Activated naive CD8-positive, alpha-beta T cell treated with anti-CD3 and anti-CD28 coated beads, Interleukin-2, amount 10 ng/mL, durations not matched to agents 7 days and 5 days (primary cell): ENCODE measurements at regions not wholly inside any gene's neighbourhood (a gene's known extent, or its start where the extent isn't known, plus 50 kb on each side); places are given as distances from the start of the nearest gene placed in this dataset.

Source experiments
- ATAC-seq: fragments of 150-1000 bp; cut with Tn5 transposase; one replicate; pipeline ENCODE4 v1.10.0; 2021; ENCODE audit warnings: low read depth, moderate library complexity
- POLR2A ChIA-PET: fragments of 350-600 bp; sonication (Branson Sonifier 250); formaldehyde crosslinking; loops from one replicate; lab custom pipeline; 2021; ENCODE audit warnings: antibody characterized with exemption; lab: Charles Lee
- DNase-seq: peaks from one replicate; pipeline ENCODE4 v3.0.0; 2021
- H3K27ac Mint-ChIP-seq: one replicate; pipeline ENCODE4 v1.8.0; 2022; ENCODE audit warnings: mild to moderate bottlenecking, mixed read lengths
- H3K27me3 Mint-ChIP-seq: one replicate; pipeline ENCODE4 v1.8.0; 2022; ENCODE audit warnings: mild to moderate bottlenecking, moderate library complexity, mixed read lengths
- H3K36me3 Mint-ChIP-seq: one replicate; pipeline ENCODE4 v1.8.0; 2021; ENCODE audit warnings: mild to moderate bottlenecking, mixed read lengths
- H3K4me1 Mint-ChIP-seq: one replicate; pipeline ENCODE4 v1.8.0; 2021; ENCODE audit warnings: mixed read lengths
- H3K4me3 Mint-ChIP-seq: one replicate; pipeline ENCODE4 v1.8.0; 2022; ENCODE audit warnings: mild to moderate bottlenecking, moderate library complexity, mixed read lengths
- H3K9me3 Mint-ChIP-seq: one replicate; pipeline ENCODE4 v1.8.0; 2021; ENCODE audit warnings: mixed read lengths

- no peak overlapping the region for H3K4me3 Mint-ChIP-seq
- POLR2A ChIA-PET, result no interaction called here
- no peak for ATAC-seq
- H3K27me3 Mint-ChIP-seq, result peaks cover 18% of the 10 kb centered on the region
- no peaks in the 10 kb centered on the region for H3K36me3 Mint-ChIP-seq
- H3K4me1 Mint-ChIP-seq, result no peaks in the 10 kb centered on the region
- DNase-seq, result no peak
- no peak overlapping the region for H3K27ac Mint-ChIP-seq
- no peaks in the 10 kb centered on the region for H3K9me3 Mint-ChIP-seq
Measured at GRCh38 chr20:39110819-39111136, 148.6 kb downstream of the DHX35 start.

GRCh38 chr20:39109933-39110818 lies 148.0 kb downstream of the DHX35 start:
- H3K4me3 Mint-ChIP-seq, result no peak overlapping the region
- no peak for DNase-seq
- peaks cover 17% of the 10 kb centered on the region for H3K27me3 Mint-ChIP-seq
- H3K36me3 Mint-ChIP-seq, result no peaks in the 10 kb centered on the region
- H3K4me1 Mint-ChIP-seq, result no peaks in the 10 kb centered on the region
- no peaks in the 10 kb centered on the region for H3K9me3 Mint-ChIP-seq
- POLR2A ChIA-PET, result no interaction called here
- ATAC-seq, result no peak
- H3K27ac Mint-ChIP-seq, result peak overlapping the region; percentile 7

GRCh38 chr20:39108746-39109145 lies 146.6 kb downstream of the DHX35 start:
- Mint-ChIP-seq H3K4me1 (no peaks in the 10 kb centered on the region), H3K9me3 (no peaks in the 10 kb centered on the region), H3K4me3 (no peak overlapping the region), H3K36me3 (no peaks in the 10 kb centered on the region), H3K27me3 (peaks cover 18% of the 10 kb centered on the region), H3K27ac (no peak overlapping the region)
- POLR2A ChIA-PET, result no interaction called here
- no peak for DNase-seq
- no peak for ATAC-seq

- H3K4me3 Mint-ChIP-seq, result no peak overlapping the region
- no peaks in the 10 kb centered on the region for H3K36me3 Mint-ChIP-seq
- H3K27ac Mint-ChIP-seq, result no peak overlapping the region
- peaks cover 21% of the 10 kb centered on the region for H3K27me3 Mint-ChIP-seq
- no peak for ATAC-seq
- POLR2A ChIA-PET, result no interaction called here
- no peaks in the 10 kb centered on the region for H3K4me1 Mint-ChIP-seq
- H3K9me3 Mint-ChIP-seq, result no peaks in the 10 kb centered on the region
- no peak for DNase-seq
Measured at GRCh38 chr20:39107741-39108140, 145.6 kb downstream of the DHX35 start.

- Mint-ChIP-seq H3K4me1 (no peaks in the 10 kb centered on the region), H3K36me3 (no peaks in the 10 kb centered on the region), H3K9me3 (no peaks in the 10 kb centered on the region), H3K4me3 (no peak overlapping the region), H3K27ac (no peak overlapping the region), H3K27me3 (peaks cover 20% of the 10 kb centered on the region)
- POLR2A ChIA-PET, result interaction anchor here (0.6 kb wide), 1 partner anchor 18 kb away, joined by 3 read pairs; no protein-coding TSS in a partner anchor
- no peak for DNase-seq
- ATAC-seq, result no peak
Measured at GRCh38 chr20:39106791-39107190, 144.6 kb downstream of the DHX35 start.

GRCh38 chr20:39105551-39105950 lies 143.4 kb downstream of the DHX35 start:
- Mint-ChIP-seq H3K9me3 (no peaks in the 10 kb centered on the region), H3K27me3 (peaks cover 20% of the 10 kb centered on the region), H3K4me1 (peaks cover under 1% of the 10 kb centered on the region), H3K4me3 (no peak overlapping the region), H3K27ac (no peak overlapping the region), H3K36me3 (no peaks in the 10 kb centered on the region)
- DNase-seq, result no peak
- no peak for ATAC-seq
- POLR2A ChIA-PET, result no interaction called here

- Mint-ChIP-seq H3K4me3 (no peak overlapping the region), H3K27me3 (peaks cover 19% of the 10 kb centered on the region), H3K9me3 (no peaks in the 10 kb centered on the region), H3K4me1 (peaks cover 2% of the 10 kb centered on the region), H3K36me3 (no peaks in the 10 kb centered on the region), H3K27ac (no peak overlapping the region)
- no peak for DNase-seq
- no peak for ATAC-seq
- POLR2A ChIA-PET, result no interaction called here
Measured at GRCh38 chr20:39103732-39104131, 141.6 kb downstream of the DHX35 start.

- Mint-ChIP-seq H3K4me1 (peaks cover 2% of the 10 kb centered on the region), H3K36me3 (no peaks in the 10 kb centered on the region), H3K27ac (no peak overlapping the region), H3K4me3 (no peak overlapping the region), H3K27me3 (peaks cover 22% of the 10 kb centered on the region), H3K9me3 (no peaks in the 10 kb centered on the region)
- POLR2A ChIA-PET, result no interaction called here
- ATAC-seq (no peak), DNase-seq (no peak)
Measured at GRCh38 chr20:39103305-39103704, 141.2 kb downstream of the DHX35 start.

- POLR2A ChIA-PET, result interaction anchor here (0.6 kb wide), 1 partner anchor 1940 kb away, joined by 3 read pairs; no protein-coding TSS in a partner anchor
- no peak overlapping the region for H3K27ac Mint-ChIP-seq
- peaks cover 2% of the 10 kb centered on the region for H3K4me1 Mint-ChIP-seq
- H3K36me3 Mint-ChIP-seq, result no peaks in the 10 kb centered on the region
- no peak overlapping the region for H3K4me3 Mint-ChIP-seq
- H3K9me3 Mint-ChIP-seq, result no peaks in the 10 kb centered on the region
- DNase-seq (no peak), ATAC-seq (no peak)
- H3K27me3 Mint-ChIP-seq, result peaks cover 27% of the 10 kb centered on the region
Measured at GRCh38 chr20:39101895-39102294, 139.8 kb downstream of the DHX35 start.

GRCh38 chr20:39100691-39101090 lies 138.5 kb downstream of the DHX35 start:
- Mint-ChIP-seq H3K9me3 (no peaks in the 10 kb centered on the region), H3K27me3 (peaks cover 27% of the 10 kb centered on the region), H3K36me3 (no peaks in the 10 kb centered on the region), H3K4me1 (peaks cover 2% of the 10 kb centered on the region), H3K4me3 (no peak overlapping the region), H3K27ac (no peak overlapping the region)
- ATAC-seq (no peak), DNase-seq (no peak)
- POLR2A ChIA-PET, result no interaction called here

- Mint-ChIP-seq H3K4me3 (no peak overlapping the region), H3K36me3 (no peaks in the 10 kb centered on the region), H3K9me3 (no peaks in the 10 kb centered on the region), H3K4me1 (peaks cover 2% of the 10 kb centered on the region), H3K27ac (no peak overlapping the region), H3K27me3 (peaks cover 20% of the 10 kb centered on the region)
- ATAC-seq, result no peak
- no peak for DNase-seq
- POLR2A ChIA-PET, result no interaction called here
Measured at GRCh38 chr20:39097889-39098288, 135.7 kb downstream of the DHX35 start.

GRCh38 chr20:39095870-39096269 lies 133.7 kb downstream of the DHX35 start:
- no peaks in the 10 kb centered on the region for H3K36me3 Mint-ChIP-seq
- DNase-seq, result no peak
- no peak overlapping the region for H3K4me3 Mint-ChIP-seq
- H3K9me3 Mint-ChIP-seq, result no peaks in the 10 kb centered on the region
- POLR2A ChIA-PET, result no interaction called here
- no peak for ATAC-seq
- peaks cover 13% of the 10 kb centered on the region for H3K27me3 Mint-ChIP-seq
- H3K27ac Mint-ChIP-seq, result no peak overlapping the region
- peaks cover 2% of the 10 kb centered on the region for H3K4me1 Mint-ChIP-seq

GRCh38 chr20:39094391-39094790 lies 132.2 kb downstream of the DHX35 start:
- no peak overlapping the region for H3K27ac Mint-ChIP-seq
- H3K4me3 Mint-ChIP-seq, result no peak overlapping the region

GRCh38 chr20:39092733-39093410 lies 130.7 kb downstream of the DHX35 start:
- Mint-ChIP-seq H3K36me3 (no peaks in the 10 kb centered on the region), H3K9me3 (peaks cover 2% of the 10 kb centered on the region), H3K27ac (no peak overlapping the region), H3K27me3 (peaks cover 6% of the 10 kb centered on the region), H3K4me3 (no peak overlapping the region), H3K4me1 (no peaks in the 10 kb centered on the region)
- POLR2A ChIA-PET, result no interaction called here
- no peak for ATAC-seq
- no peak for DNase-seq

More at GRCh38 chr20:39094391-39094790, 132.2 kb downstream of the DHX35 start:
- ATAC-seq (no peak), DNase-seq (no peak)
- H3K4me1 Mint-ChIP-seq, result no peaks in the 10 kb centered on the region
- POLR2A ChIA-PET, result no interaction called here
- H3K27me3 Mint-ChIP-seq, result peaks cover 10% of the 10 kb centered on the region
- no peaks in the 10 kb centered on the region for H3K36me3 Mint-ChIP-seq
- no peaks in the 10 kb centered on the region for H3K9me3 Mint-ChIP-seq
